ENCODE measurements at regions not wholly inside any gene's neighbourhood (a gene's known extent, or its start where the extent isn't known, plus 50 kb on each side); places are given as distances from the start of the nearest gene placed in this dataset.

GRCh38 chr19:28128341-28128740, 1084.6 kb downstream of the UQCRFS1 start:
- H3K79me2 ChIP-seq (ENCODE audit: control insufficient read depth, insufficient read depth, low read length): no peaks in the 10 kb centered on the region
- no peaks in the 10 kb centered on the region for H3K9me1 ChIP-seq (replicated peaks; ENCODE audit: control insufficient read depth, extremely low read depth, insufficient read depth, low read length)
- FAIRE-seq: no peak
- no peak overlapping the region for H3K4me3 ChIP-seq (replicated peaks in 1 of 3; ENCODE audit: insufficient read depth in 1 of 3, low read depth in 1 of 3, low read length in 3 of 3)
- no TSS peak for BruUV-seq (replicated peaks)
- no peaks in the 10 kb centered on the region for H3K27me3 ChIP-seq (ENCODE audit: control insufficient read depth in 2 of 2, insufficient read depth in 2 of 2, low read length in 2 of 2)
- H3K9me3 ChIP-seq (replicated peaks; ENCODE audit: control insufficient read depth, insufficient read depth, low read length): peaks cover 2% of the 10 kb centered on the region
- no peak for DNase-seq (ENCODE audit: low read depth, low spot score)
- dilution Hi-C loops (cut with MboI; ENCODE audit: extremely low pct_ligation_motif_present, low sequenced_read_pairs): no loop called here
- intact Hi-C loops (cut with micrococcal nuclease): no loop called here
- no peaks in the 10 kb centered on the region for H3K36me3 ChIP-seq (ENCODE audit: control insufficient read depth in 2 of 2, extremely low read depth in 1 of 2, insufficient read depth in 2 of 2, low read length in 2 of 2)
- ChIA-PET POLR2A (no interaction called here), CTCF (no interaction called here)
- no peaks in the 10 kb centered on the region for H3K4me1 ChIP-seq (ENCODE audit: control insufficient read depth, extremely low read depth, insufficient read depth, low read length)
- H3K4me2 ChIP-seq (ENCODE audit: insufficient read depth, low read length): no peak overlapping the region
- TF ChIP-seq MYC (IDR thresholded peaks at IDR 0.05; ENCODE audit: low read depth, low read length): no peak
- TF ChIP-seq GATA2 (IDR thresholded peaks at IDR 0.05; ENCODE audit: insufficient read depth, insufficient read length, low read depth, low read length): no peak
- TF ChIP-seq POLR2A (IDR thresholded peaks at IDR 0.05; ENCODE audit: low read depth, low read length): no peak
- TF ChIP-seq MAX (IDR thresholded peaks at IDR 0.05; ENCODE audit: insufficient read depth, insufficient read length): no peak
- no peak for TF ChIP-seq JUN (IDR thresholded peaks at IDR 0.05; ENCODE audit: borderline replicate concordance, insufficient read depth, insufficient read length, low read depth)
- no peak for TF ChIP-seq CTCF (IDR thresholded peaks at IDR 0.05; ENCODE audit: extremely low read depth in 1 of 2, insufficient read depth in 1 of 2, low read depth in 1 of 2, low read length in 2 of 2)
- no peak for TF ChIP-seq POLR2AphosphoS5 (IDR thresholded peaks at IDR 0.05; ENCODE audit: insufficient read depth, low read depth, low read length)
- TF ChIP-seq EZH2 (IDR thresholded peaks at IDR 0.05; ENCODE audit: borderline replicate concordance, low read depth, low read length, severe bottlenecking): no peak
- TF ChIP-seq FOS (IDR thresholded peaks at IDR 0.05; ENCODE audit: borderline replicate concordance, insufficient read depth, low read length): no peak
- H3K27ac ChIP-seq (ENCODE audit: insufficient read depth, low read depth, low read length): no peak overlapping the region
- no peak overlapping the region for H2AFZ ChIP-seq (ENCODE audit: low read depth, low read length)
- H3K9ac ChIP-seq (replicated peaks; ENCODE audit: extremely low read depth, insufficient read depth, low read length): no peak overlapping the region
- H4K20me1 ChIP-seq (replicated peaks; ENCODE audit: control insufficient read depth, extremely low read depth, insufficient read depth, low read length): no peaks in the 10 kb centered on the region

Measured in endothelial cell of umbilical vein (primary cell).